Activated CD4-positive, alpha-beta T cell treated with anti-CD3 and anti-CD28 coated beads for 48 hours (primary cell): ENCODE measurements at regions not wholly inside any gene's neighbourhood (a gene's known extent, or its start where the extent isn't known, plus 50 kb on each side); places are given as distances from the start of the nearest gene placed in this dataset.
"Not testable (repeated sequence)": the region's sequence is repeated elsewhere in the genome, so short reads cannot be mapped to it uniquely, and the experiment has no call there.

Experiments
- DNase-seq: peaks from one replicate; pipeline ENCODE4 v3.0.0-alpha.2; 2020

GRCh38 chr15:22358932-22359331 lies 99.8 kb upstream of the GOLGA6L22 start:
- not testable (repeated sequence) for DNase-seq

GRCh38 chr15:22359587-22359986 lies 99.1 kb upstream of the GOLGA6L22 start:
- peak; percentile 6 for DNase-seq

- DNase-seq: not testable (repeated sequence)
Observed at GRCh38 chr15:22360696-22361095, 98.0 kb upstream of the GOLGA6L22 start.

DNA sequence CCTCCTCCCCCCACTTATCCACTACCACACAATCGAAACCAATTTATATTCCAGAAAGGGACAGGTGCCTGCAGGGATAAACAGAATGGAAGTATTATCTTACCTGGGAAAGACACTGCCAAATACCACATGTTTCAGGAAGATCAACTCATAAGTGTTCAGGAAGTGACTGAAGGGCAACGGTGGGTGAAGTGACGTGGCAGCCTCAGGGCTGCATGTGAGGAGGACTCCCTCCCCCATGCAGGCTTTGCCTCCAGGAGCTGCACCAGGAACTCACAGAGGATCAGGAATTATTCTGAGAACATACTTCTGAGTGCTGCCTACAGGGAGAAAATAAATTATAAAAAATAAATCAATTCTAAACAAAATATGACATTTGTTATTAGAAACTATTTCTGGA lies 96.2 kb upstream of the GOLGA6L22 start:
- not testable (repeated sequence) for DNase-seq

DNA sequence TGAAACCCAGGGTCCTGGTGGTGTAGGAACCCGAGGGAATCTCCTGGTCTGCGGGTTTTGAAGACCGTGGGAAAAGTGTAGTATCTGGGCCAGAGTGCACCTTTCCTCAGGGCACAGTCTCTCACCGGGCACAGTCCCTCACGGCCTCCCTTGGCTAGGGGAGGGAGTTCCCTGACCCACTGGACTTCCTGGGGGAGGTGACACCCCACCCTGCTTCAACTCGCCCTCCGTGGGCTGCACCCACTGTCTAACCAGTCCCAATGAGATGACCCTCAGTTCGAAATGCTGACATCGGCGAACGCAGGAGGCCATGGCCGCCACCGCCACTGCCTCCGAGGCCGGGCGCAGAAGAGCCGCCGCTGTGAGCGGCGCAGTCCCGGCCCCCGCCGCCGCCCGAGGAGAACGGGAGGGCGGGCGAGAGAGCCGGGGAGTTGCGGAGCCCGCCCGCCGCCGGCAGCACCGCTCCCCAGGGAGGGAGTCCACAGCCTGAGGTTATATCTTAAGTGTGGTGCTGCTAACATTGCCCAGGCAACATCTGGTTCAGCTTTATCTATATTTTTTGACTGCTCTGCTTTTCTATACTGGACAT lies 87.4 kb upstream of the GOLGA6L22 start:
- DNase-seq: not testable (repeated sequence)

DNA sequence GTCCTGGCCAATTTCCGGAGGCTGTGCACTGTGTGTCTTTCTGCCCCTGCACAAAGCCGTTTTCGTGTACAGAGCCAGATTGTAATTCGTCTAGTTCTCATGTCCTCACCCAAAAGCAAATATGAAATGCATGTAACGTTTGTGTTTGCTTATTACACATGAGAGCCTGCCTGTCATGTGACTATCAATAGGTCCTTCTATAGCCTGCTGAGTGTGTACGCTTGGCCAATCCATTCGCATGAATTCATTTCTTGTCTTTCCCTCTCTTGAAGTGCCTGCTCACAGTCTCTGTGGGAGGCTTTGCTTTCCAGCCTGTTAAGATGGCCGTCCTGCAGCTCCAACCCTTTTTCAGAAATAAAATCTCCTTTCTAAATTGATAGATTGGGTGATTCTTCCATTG lies 84.2 kb upstream of the GOLGA6L22 start:
- DNase-seq: not testable (repeated sequence)

- not testable (repeated sequence) for DNase-seq
Observed at GRCh38 chr15:22375829-22376228, 82.9 kb upstream of the GOLGA6L22 start.

GRCh38 chr15:22377859-22378258 lies 80.8 kb upstream of the GOLGA6L22 start:
- not testable (repeated sequence) for DNase-seq

- not testable (repeated sequence) for DNase-seq
Observed at GRCh38 chr15:22387691-22388090, 71.0 kb upstream of the GOLGA6L22 start.

GRCh38 chr15:22388365-22388764 lies 70.3 kb upstream of the GOLGA6L22 start:
- not testable (repeated sequence) for DNase-seq

GRCh38 chr15:22401207-22401606 lies 57.5 kb upstream of the GOLGA6L22 start:
- DNase-seq: not testable (repeated sequence)

- not testable (repeated sequence) for DNase-seq
Observed at GRCh38 chr15:22401703-22402102, 57.0 kb upstream of the GOLGA6L22 start.

- not testable (repeated sequence) for DNase-seq
Observed at GRCh38 chr15:22405765-22406164, 52.9 kb upstream of the GOLGA6L22 start.
